Choroid plexus epithelial cell (primary cell): ENCODE measurements at regions not wholly inside any gene's neighbourhood (a gene's known extent, or its start where the extent isn't known, plus 50 kb on each side); places are given as distances from the start of the nearest gene placed in this dataset.

Experiments used
- DNase-seq: peaks from one replicate; pipeline ENCODE4 v3.0.0-alpha.2; 2010; ENCODE audit warnings: low read depth
- H3K4me3 ChIP-seq: 2 replicates; pipeline ENCODE4 v1.5.1; 2011; ENCODE audit warnings: low read depth, mild to moderate bottlenecking, control low read depth, low read length, moderate library complexity
- TF ChIP-seq, protein P1 (sequence below): conservative IDR thresholded peaks from 2 replicates; pipeline ENCODE4 v1.5.1; 2011; ENCODE audit warnings: low read depth, mild to moderate bottlenecking, control low read depth, inconsistent platforms, low read length, moderate library complexity

DNA sequence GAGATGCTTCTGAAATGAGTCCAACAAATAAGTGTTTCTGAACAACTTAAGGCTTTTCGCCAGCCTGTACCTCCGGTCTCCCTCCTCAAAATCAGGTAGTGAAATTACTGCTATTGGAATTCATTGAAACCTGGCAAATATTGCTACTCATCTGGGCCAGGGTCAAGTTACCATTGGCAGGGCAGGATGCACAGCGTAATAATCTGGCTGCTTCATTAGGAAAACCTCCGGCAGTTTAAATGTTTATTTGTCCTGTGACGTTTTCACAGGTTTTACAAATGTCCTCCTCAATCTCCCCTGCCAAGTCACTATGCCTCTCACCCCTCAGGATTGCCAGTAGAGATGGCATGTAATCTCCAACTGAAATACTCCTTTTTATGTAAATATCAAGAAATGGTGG lies 92.6 kb upstream of the KDR start:
- no peak overlapping the region for H3K4me3 ChIP-seq
- no peak for DNase-seq
- TF ChIP-seq, protein P1, sequence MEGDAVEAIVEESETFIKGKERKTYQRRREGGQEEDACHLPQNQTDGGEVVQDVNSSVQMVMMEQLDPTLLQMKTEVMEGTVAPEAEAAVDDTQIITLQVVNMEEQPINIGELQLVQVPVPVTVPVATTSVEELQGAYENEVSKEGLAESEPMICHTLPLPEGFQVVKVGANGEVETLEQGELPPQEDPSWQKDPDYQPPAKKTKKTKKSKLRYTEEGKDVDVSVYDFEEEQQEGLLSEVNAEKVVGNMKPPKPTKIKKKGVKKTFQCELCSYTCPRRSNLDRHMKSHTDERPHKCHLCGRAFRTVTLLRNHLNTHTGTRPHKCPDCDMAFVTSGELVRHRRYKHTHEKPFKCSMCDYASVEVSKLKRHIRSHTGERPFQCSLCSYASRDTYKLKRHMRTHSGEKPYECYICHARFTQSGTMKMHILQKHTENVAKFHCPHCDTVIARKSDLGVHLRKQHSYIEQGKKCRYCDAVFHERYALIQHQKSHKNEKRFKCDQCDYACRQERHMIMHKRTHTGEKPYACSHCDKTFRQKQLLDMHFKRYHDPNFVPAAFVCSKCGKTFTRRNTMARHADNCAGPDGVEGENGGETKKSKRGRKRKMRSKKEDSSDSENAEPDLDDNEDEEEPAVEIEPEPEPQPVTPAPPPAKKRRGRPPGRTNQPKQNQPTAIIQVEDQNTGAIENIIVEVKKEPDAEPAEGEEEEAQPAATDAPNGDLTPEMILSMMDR: no peak

DNA sequence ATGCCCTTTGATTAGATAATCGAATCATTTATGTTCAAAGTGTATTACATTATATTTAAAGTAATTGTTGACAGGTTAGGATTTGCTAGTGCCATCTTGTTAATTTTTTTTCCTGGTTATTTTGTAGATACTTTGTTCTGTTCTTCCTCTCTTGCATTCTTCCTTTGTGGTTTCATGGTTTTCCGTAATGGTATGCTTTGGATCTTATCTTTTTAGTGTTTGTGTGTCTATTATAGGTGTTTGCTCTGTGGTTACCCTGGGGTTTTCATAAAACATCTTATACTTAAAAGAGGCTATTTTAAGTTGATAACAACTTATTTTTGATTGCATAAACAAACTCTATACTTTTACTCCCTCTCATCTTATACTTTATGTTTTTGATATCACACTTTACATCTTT lies 108.2 kb upstream of the SRD5A3 start:
- no peak overlapping the region for H3K4me3 ChIP-seq
- TF ChIP-seq, protein P1: no peak
- DNase-seq: no peak

DNA sequence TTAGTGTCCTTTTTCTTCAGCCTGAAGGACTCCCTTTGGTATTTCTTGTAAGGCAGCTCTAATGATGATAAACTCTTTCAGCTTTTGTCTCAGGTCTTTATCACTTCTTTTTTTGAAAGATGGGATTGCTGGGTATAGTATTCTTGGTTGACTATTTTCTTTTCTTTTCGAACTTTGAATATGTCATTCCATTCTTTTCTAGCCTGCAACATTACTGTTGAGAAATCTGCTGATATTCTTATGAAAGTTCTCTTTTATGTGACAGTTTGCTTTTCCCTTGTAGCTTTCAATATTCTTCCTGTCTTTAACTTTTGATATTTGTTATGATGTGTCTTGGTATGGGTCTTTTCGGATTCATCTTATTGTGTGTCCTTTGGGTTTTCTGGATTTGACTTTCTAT lies 107.6 kb upstream of the SRD5A3 start:
- no peak for DNase-seq
- TF ChIP-seq, protein P1: no peak
- no peak overlapping the region for H3K4me3 ChIP-seq

DNA sequence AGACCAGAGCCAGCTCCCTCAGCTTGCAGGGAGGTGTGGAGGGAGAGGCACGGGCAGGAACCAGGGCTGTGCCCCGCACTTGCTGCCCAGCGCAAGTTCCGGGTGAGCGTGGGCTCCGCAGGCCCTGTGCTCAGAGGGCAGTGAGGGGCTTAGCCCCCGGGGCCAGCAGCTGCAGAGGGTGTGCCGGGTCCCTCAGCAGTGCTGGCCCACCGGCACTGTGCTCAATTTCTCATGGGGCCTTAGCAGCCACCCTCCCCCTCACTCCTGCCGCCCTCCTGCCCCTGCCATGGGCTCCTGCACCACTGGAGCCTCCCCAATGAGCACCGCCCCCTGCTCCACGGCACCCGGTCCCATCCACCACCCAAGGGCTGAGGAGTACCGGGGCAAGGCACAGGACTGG lies 104.6 kb upstream of the SRD5A3 start:
- H3K4me3 ChIP-seq: no peak overlapping the region
- TF ChIP-seq, protein P1: no peak
- no peak for DNase-seq

DNA sequence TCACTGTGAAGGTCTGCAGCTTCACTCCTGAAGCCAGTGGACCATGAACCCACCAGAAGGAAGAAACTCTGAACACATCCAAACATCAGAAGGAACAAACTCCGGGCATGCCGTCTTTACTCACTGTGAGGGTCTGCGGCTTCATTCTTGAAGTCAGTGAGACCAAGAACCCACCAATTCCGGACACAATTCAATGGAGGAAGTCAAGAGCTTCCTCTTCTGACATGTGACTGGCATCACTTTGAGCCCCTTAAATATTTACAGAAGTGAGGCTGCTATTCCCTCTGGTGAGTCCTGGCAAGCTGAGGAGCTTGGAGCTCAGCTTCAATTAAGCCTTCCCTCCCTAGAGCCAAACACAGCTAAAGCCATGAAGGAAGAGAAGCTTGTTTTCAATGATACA lies 103.5 kb upstream of the SRD5A3 start:
- no peak overlapping the region for H3K4me3 ChIP-seq
- TF ChIP-seq, protein P1: no peak
- no peak for DNase-seq

DNA sequence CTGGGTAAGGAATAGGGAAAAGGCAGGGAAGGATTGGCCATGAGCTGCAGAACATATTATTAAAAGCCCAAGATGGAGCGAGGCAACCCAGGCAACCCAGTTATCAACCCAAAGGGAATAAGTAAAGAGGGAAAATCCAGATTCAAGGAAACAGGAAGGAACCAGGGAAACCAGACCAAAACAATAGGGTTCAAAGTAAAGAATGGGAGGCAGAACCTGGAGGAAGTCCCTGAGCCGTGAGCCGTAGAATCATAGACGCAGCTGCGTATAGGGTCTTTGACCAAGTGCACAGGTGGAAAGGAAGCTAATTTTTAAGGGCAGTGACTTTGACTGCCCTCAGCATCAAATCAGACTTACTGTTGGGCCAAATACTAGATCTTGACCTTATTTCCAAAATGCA lies 98.5 kb upstream of the SRD5A3 start:
- TF ChIP-seq, protein P1: no peak
- H3K4me3 ChIP-seq: no peak overlapping the region
- no peak for DNase-seq

DNA sequence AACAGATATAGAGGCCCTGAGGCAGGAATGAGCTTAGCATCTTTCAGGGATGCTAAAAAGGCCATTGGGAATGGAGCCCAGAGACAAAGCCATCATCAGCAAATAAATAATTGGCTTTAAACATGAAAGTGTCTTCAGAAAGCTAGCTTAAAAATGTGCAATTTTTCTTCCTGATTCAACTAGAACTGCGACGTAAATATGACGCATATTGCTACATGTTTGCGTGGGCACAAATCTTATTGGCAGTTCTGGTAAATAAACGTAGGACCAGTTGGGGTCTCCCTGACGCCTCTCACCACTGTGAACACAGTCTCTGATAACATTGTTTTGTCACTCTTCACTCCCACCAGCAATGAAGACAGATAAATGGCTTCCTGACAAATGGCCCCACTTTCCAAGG lies 97.3 kb upstream of the SRD5A3 start:
- TF ChIP-seq, protein P1: no peak
- DNase-seq: no peak
- no peak overlapping the region for H3K4me3 ChIP-seq
